K562 (cell line): ENCODE measurements at regions not wholly inside any gene's neighbourhood (a gene's known extent, or its start where the extent isn't known, plus 50 kb on each side); places are given as distances from the start of the nearest gene placed in this dataset.

Source experiments
- BCLAF1 ChIP-seq, 2 experiments: fragments of 450-650 bp in 1 of 2; IDR thresholded peaks; 2 replicates each; pipeline ENCODE4 v1.6.1; 2011 to 2017; ENCODE audit warnings: low read depth in 2 of 2, antibody characterized with exemption in 1 of 2, borderline replicate concordance in 1 of 2, low read length in 1 of 2, mild to moderate bottlenecking in 1 of 2, mixed read lengths in 1 of 2; ENCODE audit not compliant: control insufficient read depth in 1 of 2
- C11orf30 ChIP-seq: fragments of 450-650 bp; IDR thresholded peaks from 2 replicates; pipeline ENCODE4 v1.6.1; 2016; ENCODE audit warnings: low read depth, mild to moderate bottlenecking
- CBX2 ChIP-seq: fragments of 200-600 bp; sonication (generic); IDR thresholded peaks from one replicate; pipeline ENCODE4 v1.6.1; 2012; ENCODE audit warnings: mild to moderate bottlenecking, low read length, inconsistent platforms; ENCODE audit not compliant: insufficient read depth, poor library complexity, severe bottlenecking
- CHCHD3 ChIP-seq: fragments of 250-450 bp; sonication (Bioruptor Pico); IDR thresholded peaks from 2 replicates; pipeline ENCODE4 v2.1.2; 2022; ENCODE audit warnings: mild to moderate bottlenecking
- DDX20 ChIP-seq: fragments of 450-650 bp; IDR thresholded peaks from 2 replicates; pipeline ENCODE4 v1.6.1; 2016; ENCODE audit warnings: missing genetic modification characterization, low read depth, mild to moderate bottlenecking, missing compliant biosample characterization, moderate library complexity
- E2F3 ChIP-seq: fragments of 250-450 bp; sonication (Bioruptor Pico); IDR thresholded peaks from 2 replicates; pipeline ENCODE4 v1.4.0; 2020; ENCODE audit warnings: mild to moderate bottlenecking
- GATA2 ChIP-seq: sonication (generic); formaldehyde crosslinking; IDR thresholded peaks from 2 replicates; pipeline ENCODE4 v1.4.0; 2020; ENCODE audit warnings: mild to moderate bottlenecking, missing genetic modification reagents
- HDAC3 ChIP-seq: fragments of 450-650 bp; IDR thresholded peaks from 2 replicates; pipeline ENCODE4 v1.6.1; 2018; ENCODE audit warnings: borderline replicate concordance, mild to moderate bottlenecking, moderate library complexity; ENCODE audit not compliant: partially characterized antibody
- MXI1 ChIP-seq: IDR thresholded peaks from 2 replicates; pipeline ENCODE4 v1.6.1; 2011; ENCODE audit warnings: low read depth, mild to moderate bottlenecking, improper control_type of control experiment, low read length
- MYBL2 ChIP-seq, 2 experiments: fragments of 450-650 bp in 1 of 2; sonication (generic) in 1 of 2; formaldehyde crosslinking in 1 of 2; IDR thresholded peaks; 2 replicates each; pipeline versions ENCODE4 v1.6.1 to v1.8.1; 2017 to 2022; ENCODE audit warnings: borderline replicate concordance in 1 of 2, inconsistent platforms in 1 of 2, low read depth in 1 of 2, mild to moderate bottlenecking in 1 of 2, missing genetic modification reagents in 1 of 2, moderate library complexity in 1 of 2
- SMAD1 ChIP-seq: fragments of 150-350 bp; IDR thresholded peaks from 2 replicates; pipeline ENCODE4 v1.6.1; 2014; ENCODE audit warnings: low read length, low read depth; ENCODE audit not compliant: partially characterized antibody
- SREBF1 ChIP-seq: fragments of 150-350 bp; IDR thresholded peaks from 2 replicates; pipeline ENCODE4 v1.6.1; 2014; ENCODE audit warnings: antibody characterized with exemption, low read depth, low read length, borderline replicate concordance
- SRSF1 ChIP-seq: fragments of 200-400 bp; formaldehyde crosslinking; IDR thresholded peaks from 2 replicates; pipeline ENCODE4 v1.6.1; 2017; ENCODE audit warnings: mild to moderate bottlenecking, low read depth, low read length, moderate library complexity
- TAF15 ChIP-seq: fragments of 200-400 bp; formaldehyde crosslinking; IDR thresholded peaks from 2 replicates; pipeline ENCODE4 v1.6.1; 2017; ENCODE audit warnings: mild to moderate bottlenecking, low read depth, low read length, moderate library complexity
- TCFL5 ChIP-seq: fragments of 250-450 bp; sonication (Bioruptor Pico); conservative IDR thresholded peaks from 2 replicates; pipeline ENCODE4 v1.6.1; 2021; ENCODE audit warnings: mild to moderate bottlenecking, moderate library complexity, matching md5 sums
- TRIM24 ChIP-seq, 2 experiments: fragments of 450-650 bp; IDR thresholded peaks; 2 replicates each; pipeline ENCODE4 v1.6.1; 2016
- ZFP30 ChIP-seq: fragments of 250-450 bp; sonication (Bioruptor Pico); IDR thresholded peaks from 2 replicates; pipeline ENCODE4 v1.8.0; 2022; ENCODE audit warnings: moderate library complexity, mild to moderate bottlenecking, inconsistent platforms, borderline replicate concordance
- ZNF696 ChIP-seq: fragments of 250-450 bp; sonication (Bioruptor Pico); conservative IDR thresholded peaks from 2 replicates; pipeline ENCODE4 v1.4.0; 2020; ENCODE audit warnings: mild to moderate bottlenecking, moderate library complexity
- ZNF79 ChIP-seq: fragments of 250-450 bp; sonication (Bioruptor Pico); IDR thresholded peaks from 2 replicates; pipeline ENCODE4 v1.4.0; 2020; ENCODE audit warnings: low read depth, mild to moderate bottlenecking, moderate library complexity
- TF ChIP-seq, protein P1 (sequence below), 2 experiments: fragments of 450-650 bp in 1 of 2; sonication (generic) in 1 of 2; formaldehyde crosslinking in 1 of 2; IDR thresholded peaks in 1 of 2; conservative IDR thresholded peaks in 1 of 2; 2 replicates each; pipeline versions ENCODE4 v1.6.1 to v1.8.1; 2016 to 2023; ENCODE audit warnings: mild to moderate bottlenecking in 2 of 2, moderate library complexity in 2 of 2, inconsistent platforms in 1 of 2, missing genetic modification reagents in 1 of 2
- TF ChIP-seq, protein P2 (sequence below): fragments of 450-650 bp; formaldehyde crosslinking; conservative IDR thresholded peaks from 2 replicates; pipeline ENCODE4 v1.4.0; 2022; ENCODE audit warnings: mild to moderate bottlenecking, missing genetic modification characterization

DNA sequence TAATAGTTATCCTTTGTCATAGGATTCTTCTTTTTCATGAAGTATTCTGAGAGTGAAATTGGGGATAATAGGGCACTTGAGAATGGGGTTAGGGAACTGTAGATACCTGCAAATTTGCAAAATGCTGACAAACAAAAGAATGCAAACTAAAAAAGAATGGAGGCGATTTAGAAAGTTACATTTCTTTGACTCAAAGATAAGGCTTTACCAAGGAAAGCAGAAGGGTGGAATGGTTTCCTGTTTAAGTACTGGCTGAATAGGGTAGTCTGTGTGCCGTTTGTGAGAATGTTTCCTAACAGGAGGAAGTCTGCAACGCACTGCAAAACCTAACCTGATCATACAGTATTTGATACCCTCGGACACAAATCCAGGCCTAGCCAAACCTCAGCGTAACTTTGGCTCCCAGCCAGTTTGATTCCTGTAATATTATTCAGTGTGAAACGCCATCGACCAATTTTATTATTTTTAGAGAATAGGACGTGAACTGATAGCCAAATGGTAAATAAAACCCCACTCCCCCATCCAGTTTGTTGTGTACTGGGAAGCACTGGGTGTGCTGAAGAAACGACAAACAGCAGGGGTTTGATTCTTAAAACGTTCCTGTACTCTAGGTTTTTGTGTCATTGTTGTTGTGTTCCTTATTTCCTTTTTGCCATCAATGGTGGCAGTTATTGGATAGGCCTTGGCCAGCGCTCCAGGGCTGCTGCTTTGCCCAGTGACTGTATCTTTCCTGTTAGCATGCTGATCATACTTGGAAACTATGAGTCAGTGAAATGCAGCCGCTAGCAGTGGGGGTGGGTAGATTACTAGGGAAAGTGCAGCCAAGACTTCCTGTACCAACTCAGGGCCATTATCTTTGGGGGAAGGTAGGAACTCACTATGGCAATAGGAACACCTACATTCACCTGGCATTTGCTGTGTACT, 148.0 kb upstream of the TBL1XR1 start (continued):
- TF ChIP-seq BCLAF1 (IDR thresholded peaks at IDR 0.05; ENCODE audit: borderline replicate concordance in 1 of 2, control insufficient read depth in 1 of 2, low read depth in 2 of 2, low read length in 1 of 2): no peak
- no peak for TF ChIP-seq GATA2 (CRISPR knock-in tag)
- no peak for TF ChIP-seq CHCHD3 (CRISPR knock-in tag)
- TF ChIP-seq MXI1: no peak
- TF ChIP-seq ZNF696: no peak
- TF ChIP-seq CBX2: no peak
- TF ChIP-seq TRIM24 (IDR thresholded peaks at IDR 0.05): peak in 1 of 2 experiments; percentile 81; a peak in 2 of 4 replicates
- TF ChIP-seq, protein P1, sequence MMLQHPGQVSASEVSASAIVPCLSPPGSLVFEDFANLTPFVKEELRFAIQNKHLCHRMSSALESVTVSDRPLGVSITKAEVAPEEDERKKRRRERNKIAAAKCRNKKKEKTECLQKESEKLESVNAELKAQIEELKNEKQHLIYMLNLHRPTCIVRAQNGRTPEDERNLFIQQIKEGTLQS (IDR thresholded peaks at IDR 0.05): peak; percentile 94
- TF ChIP-seq, protein P1 (CRISPR knock-in tag; conservative IDR thresholded peaks at IDR 0.05): peak; percentile 98
- TF ChIP-seq TCFL5: 0 out of 2 replicates have a peak, but pooled peaks have one; percentile 24
- no peak for TF ChIP-seq E2F3 (CRISPR knock-in tag)
- TF ChIP-seq HDAC3: peak; percentile 78
- TF ChIP-seq SREBF1: no peak
- TF ChIP-seq SRSF1: no peak
- peak; percentile 82 for TF ChIP-seq C11orf30
- TF ChIP-seq SMAD1: peak; percentile 44
- 0 out of 2 replicates have a peak, but pooled peaks have one; percentile 15 for TF ChIP-seq DDX20 (tag)
- TF ChIP-seq ZFP30 (CRISPR knock-in tag): no peak
- no peak for TF ChIP-seq ZNF79 (CRISPR knock-in tag)
- TF ChIP-seq TAF15: no peak
- TF ChIP-seq, protein P2, sequence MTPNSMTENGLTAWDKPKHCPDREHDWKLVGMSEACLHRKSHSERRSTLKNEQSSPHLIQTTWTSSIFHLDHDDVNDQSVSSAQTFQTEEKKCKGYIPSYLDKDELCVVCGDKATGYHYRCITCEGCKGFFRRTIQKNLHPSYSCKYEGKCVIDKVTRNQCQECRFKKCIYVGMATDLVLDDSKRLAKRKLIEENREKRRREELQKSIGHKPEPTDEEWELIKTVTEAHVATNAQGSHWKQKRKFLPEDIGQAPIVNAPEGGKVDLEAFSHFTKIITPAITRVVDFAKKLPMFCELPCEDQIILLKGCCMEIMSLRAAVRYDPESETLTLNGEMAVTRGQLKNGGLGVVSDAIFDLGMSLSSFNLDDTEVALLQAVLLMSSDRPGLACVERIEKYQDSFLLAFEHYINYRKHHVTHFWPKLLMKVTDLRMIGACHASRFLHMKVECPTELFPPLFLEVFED (CRISPR knock-in tag): 0 out of 2 replicates have a peak, but pooled peaks have one; percentile 23
- TF ChIP-seq MYBL2 (IDR thresholded peaks at IDR 0.05; ENCODE audit: low read depth): no peak; the same call in 1 of the 2 replicates
- no peak for TF ChIP-seq MYBL2 (CRISPR knock-in tag; IDR thresholded peaks at IDR 0.05; ENCODE audit: borderline replicate concordance)
